LNCAP (cell line): ENCODE measurements at regions not wholly inside any gene's neighbourhood (a gene's known extent, or its start where the extent isn't known, plus 50 kb on each side); places are given as distances from the start of the nearest gene placed in this dataset.

Source experiments
- CTCF ChIP-seq: fragments of 450-650 bp; IDR thresholded peaks from 2 replicates; pipeline ENCODE4 v1.5.1; 2017; ENCODE audit warnings: mild to moderate bottlenecking

GRCh38 chr20:39176457-39176856 lies 214.3 kb downstream of the DHX35 start:
- TF ChIP-seq CTCF, result no peak

- no peak for TF ChIP-seq CTCF
Observed at GRCh38 chr20:39170896-39171463, 208.8 kb downstream of the DHX35 start.

- no peak for TF ChIP-seq CTCF
Observed at GRCh38 chr20:39165099-39165498, 203.0 kb downstream of the DHX35 start.

- TF ChIP-seq CTCF, result no peak
Observed at GRCh38 chr20:39164642-39165041, 202.5 kb downstream of the DHX35 start.

- no peak for TF ChIP-seq CTCF
Observed at GRCh38 chr20:39163993-39164392, 201.8 kb downstream of the DHX35 start.

GRCh38 chr20:39161900-39162299 lies 199.8 kb downstream of the DHX35 start:
- TF ChIP-seq CTCF, result no peak

GRCh38 chr20:39155971-39156370 lies 193.8 kb downstream of the DHX35 start:
- no peak for TF ChIP-seq CTCF

- TF ChIP-seq CTCF, result no peak
Observed at GRCh38 chr20:39152742-39153141, 190.6 kb downstream of the DHX35 start.
